ENCODE measurements at regions not wholly inside any gene's neighbourhood (a gene's known extent, or its start where the extent isn't known, plus 50 kb on each side); places are given as distances from the start of the nearest gene placed in this dataset.
"Not testable (repeated sequence)": the region's sequence is repeated elsewhere in the genome, so short reads cannot be mapped to it uniquely, and the experiment has no call there.

GRCh38 chr10:35271859-35272165, 64.5 kb upstream of the CCNY start:
- TF ChIP-seq CTCF (conservative IDR thresholded peaks at IDR 0.05; ENCODE audit: low read depth, low read length); EZH2 (IDR thresholded peaks at IDR 0.05; ENCODE audit: low read length, unreplicated experiment); EZH2phosphoT487 (IDR thresholded peaks at IDR 0.05; ENCODE audit: borderline replicate concordance, low read length): not testable (repeated sequence)

Data from PC-3 (cell line).